Bronchial epithelial cell (primary cell): ENCODE measurements at regions not wholly inside any gene's neighbourhood (a gene's known extent, or its start where the extent isn't known, plus 50 kb on each side); places are given as distances from the start of the nearest gene placed in this dataset.
"Not testable (repeated sequence)": the region's sequence is repeated elsewhere in the genome, so short reads cannot be mapped to it uniquely, and the experiment has no call there.

Experiments used
- DNase-seq: peaks from one replicate; pipeline ENCODE4 v3.0.0-alpha.2; 2010; ENCODE audit warnings: low read depth
- FAIRE-seq: peaks from 2 replicates; lab custom pipeline; 2011; peaks lifted over from hg19 to GRCh38; lab: Jason Lieb, UNC
- H3K27me3 ChIP-seq: 2 replicates; pipeline ENCODE4 v1.5.1; 2011; ENCODE audit warnings: low read length; ENCODE audit not compliant: control insufficient read depth, insufficient read depth
- H3K36me3 ChIP-seq: 2 replicates; pipeline ENCODE4 v1.5.1; 2011; ENCODE audit warnings: low read length; ENCODE audit not compliant: control insufficient read depth, insufficient read depth
- H3K4me3 ChIP-seq: 2 replicates; pipeline ENCODE4 v1.5.1; 2011; ENCODE audit warnings: mild to moderate bottlenecking, low read depth, low read length, control low read depth
- TF ChIP-seq, protein P1 (sequence below): IDR thresholded peaks from 2 replicates; pipeline ENCODE4 v1.5.1; 2011; ENCODE audit warnings: mild to moderate bottlenecking, moderate library complexity, low read length, control low read depth, inconsistent platforms; ENCODE audit not compliant: insufficient read depth, severe bottlenecking

DNA sequence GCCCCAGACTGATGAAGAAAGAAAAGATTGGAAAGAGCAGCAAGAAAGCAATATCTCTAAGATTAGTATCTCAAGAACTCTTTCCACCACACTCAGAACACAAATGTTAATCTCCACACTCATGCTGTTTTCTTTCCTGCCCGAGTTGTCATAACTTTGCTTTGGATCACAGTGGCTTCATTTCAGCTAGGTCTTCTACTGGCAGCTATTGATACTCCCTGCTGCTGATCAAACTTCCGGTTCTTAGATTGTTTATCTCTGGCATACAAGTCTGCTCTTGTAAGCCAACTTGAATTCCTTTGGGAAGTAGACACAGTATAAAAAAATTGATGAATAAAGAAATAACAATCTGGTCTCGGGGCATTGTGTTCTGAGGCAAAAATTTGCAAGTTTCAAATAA, 77.7 kb upstream of the SPEF2 start:
- no peak overlapping the region for H3K4me3 ChIP-seq
- no peaks in the 10 kb centered on the region for H3K36me3 ChIP-seq
- TF ChIP-seq, protein P1, sequence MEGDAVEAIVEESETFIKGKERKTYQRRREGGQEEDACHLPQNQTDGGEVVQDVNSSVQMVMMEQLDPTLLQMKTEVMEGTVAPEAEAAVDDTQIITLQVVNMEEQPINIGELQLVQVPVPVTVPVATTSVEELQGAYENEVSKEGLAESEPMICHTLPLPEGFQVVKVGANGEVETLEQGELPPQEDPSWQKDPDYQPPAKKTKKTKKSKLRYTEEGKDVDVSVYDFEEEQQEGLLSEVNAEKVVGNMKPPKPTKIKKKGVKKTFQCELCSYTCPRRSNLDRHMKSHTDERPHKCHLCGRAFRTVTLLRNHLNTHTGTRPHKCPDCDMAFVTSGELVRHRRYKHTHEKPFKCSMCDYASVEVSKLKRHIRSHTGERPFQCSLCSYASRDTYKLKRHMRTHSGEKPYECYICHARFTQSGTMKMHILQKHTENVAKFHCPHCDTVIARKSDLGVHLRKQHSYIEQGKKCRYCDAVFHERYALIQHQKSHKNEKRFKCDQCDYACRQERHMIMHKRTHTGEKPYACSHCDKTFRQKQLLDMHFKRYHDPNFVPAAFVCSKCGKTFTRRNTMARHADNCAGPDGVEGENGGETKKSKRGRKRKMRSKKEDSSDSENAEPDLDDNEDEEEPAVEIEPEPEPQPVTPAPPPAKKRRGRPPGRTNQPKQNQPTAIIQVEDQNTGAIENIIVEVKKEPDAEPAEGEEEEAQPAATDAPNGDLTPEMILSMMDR = no peak
- H3K27me3 ChIP-seq = no peaks in the 10 kb centered on the region
- FAIRE-seq (no peak), DNase-seq (peak; percentile 1)

DNA sequence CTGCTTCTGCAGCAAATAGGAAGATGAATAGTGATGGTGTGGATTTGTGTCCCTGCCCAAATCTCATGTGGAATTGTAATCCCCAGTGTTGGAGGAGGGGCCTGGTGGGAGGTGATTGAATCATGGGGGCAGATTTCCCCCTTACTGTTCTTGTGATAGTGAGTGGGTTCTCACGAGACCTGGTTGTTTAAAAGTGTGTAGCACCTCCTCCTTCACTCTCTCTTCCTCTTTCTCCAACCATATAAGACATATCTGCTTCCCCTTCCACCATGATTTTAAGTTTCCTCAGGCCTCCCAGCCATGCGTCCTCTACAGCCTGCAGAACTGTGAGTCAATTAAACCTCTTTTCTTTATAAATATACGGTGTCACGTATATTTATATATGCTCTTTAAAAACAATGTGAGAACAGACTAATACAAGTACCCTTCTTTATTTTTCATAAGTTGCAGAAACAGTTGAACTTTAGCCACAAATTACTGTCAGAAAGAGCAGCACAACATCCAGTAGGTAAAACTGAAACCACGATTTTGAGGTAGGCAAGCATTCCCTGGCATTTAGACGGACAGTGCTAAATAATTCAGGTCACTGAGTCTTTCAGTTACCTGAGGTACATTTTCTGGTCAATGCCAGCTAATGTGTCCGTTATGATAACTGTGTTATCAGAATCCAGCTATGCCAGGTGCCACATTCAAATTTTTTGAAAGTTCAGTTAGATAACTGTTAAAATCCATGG, 79.3 kb upstream of the SPEF2 start:
- TF ChIP-seq, protein P1 = no peak
- no peak for FAIRE-seq
- Histone ChIP-seq H3K36me3 (no peaks in the 10 kb centered on the region), H3K4me3 (no peak overlapping the region), H3K27me3 (no peaks in the 10 kb centered on the region)
- no peak for DNase-seq

DNA sequence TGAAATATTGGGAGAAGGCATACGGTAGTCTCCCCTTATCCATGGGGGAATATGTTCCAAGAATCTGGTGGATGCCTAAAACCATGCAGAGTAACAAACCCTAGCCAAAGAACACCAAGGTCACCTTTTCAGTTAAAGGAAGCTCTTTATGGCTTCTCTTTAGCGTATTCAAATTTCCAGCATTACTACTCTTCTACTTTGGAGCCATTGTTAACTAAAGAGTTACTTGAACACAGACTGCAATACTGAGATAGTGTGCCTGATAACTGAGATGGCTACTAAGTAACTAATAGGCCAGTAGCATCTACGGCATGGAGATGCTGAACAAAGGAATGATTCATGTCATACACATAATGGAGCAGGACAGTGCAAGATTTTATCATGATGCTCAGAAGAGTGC, 84.5 kb upstream of the SPEF2 start:
- FAIRE-seq = no peak

DNA sequence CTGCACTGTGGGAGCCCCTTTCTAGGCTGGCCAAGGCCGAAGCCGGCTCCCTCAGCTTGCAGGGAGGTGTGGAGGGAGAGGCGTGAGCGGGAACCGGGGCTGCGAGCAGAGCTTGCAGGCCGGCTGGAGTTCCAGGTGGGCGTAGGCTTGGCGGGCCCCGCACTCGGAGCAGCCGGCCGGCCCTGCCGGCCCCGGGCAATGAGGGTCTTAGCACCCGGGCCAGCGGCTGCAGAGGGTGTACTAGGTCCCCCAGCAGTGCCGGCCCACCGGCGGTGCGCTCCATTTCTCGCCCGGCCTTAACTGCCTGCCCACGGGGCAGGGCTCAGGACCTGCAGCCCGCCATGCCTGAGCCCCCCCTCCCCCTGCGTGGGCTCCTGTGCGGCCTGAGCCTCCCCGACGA, 86.1 kb upstream of the SPEF2 start:
- H3K27me3 ChIP-seq, FAIRE-seq, H3K36me3 ChIP-seq, H3K4me3 ChIP-seq, DNase-seq: not testable (repeated sequence)

More for the DNA sequence above, 84.5 kb upstream of the SPEF2 start:
- TF ChIP-seq, protein P1 = no peak
- Histone ChIP-seq H3K4me3 (no peak overlapping the region), H3K27me3 (no peaks in the 10 kb centered on the region), H3K36me3 (no peaks in the 10 kb centered on the region)
- no peak for DNase-seq

DNA sequence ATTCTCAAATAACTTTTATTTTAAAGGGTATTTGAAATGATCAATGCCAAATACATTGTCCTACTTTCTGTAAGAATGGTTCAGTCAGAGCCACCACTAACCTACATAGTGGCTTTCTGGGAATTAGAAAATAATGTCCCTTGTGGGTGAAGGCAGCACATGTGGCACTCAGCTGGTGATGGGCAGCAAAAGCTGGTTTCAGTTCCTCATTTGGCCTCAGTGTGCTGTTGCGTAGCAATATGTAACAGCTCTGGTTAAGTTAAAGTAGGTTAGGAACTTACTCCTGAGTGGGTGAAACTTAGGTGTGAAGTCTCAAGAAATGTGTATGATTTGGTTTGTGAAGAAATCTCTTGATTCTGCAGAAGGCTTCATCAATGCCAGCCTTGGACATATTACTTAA, 99.6 kb upstream of the SPEF2 start:
- TF ChIP-seq, protein P1 = no peak
- no peaks in the 10 kb centered on the region for H3K27me3 ChIP-seq
- FAIRE-seq = no peak
- no peaks in the 10 kb centered on the region for H3K36me3 ChIP-seq
- DNase-seq = no peak
- no peak overlapping the region for H3K4me3 ChIP-seq

DNA sequence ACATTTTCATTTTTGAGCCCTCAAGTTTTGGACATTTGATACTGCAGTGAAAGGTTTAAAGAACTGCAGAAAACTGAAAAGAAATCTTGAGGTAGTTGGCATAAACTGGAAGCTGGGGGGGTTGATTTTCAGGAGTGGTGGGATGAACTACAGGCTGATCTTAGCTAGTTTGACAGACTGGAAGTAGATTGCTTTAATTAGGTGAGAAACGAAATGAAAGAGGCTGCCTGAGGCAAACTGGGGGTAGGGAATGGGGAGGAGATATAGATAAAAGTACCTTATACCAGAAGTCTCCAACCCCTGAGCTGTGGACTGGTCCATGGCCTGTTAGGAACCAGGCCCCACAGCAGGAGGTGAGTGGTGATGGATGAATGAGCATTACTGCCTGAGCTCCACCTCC, 101.4 kb upstream of the SPEF2 start:
- FAIRE-seq = peak; percentile 72
- TF ChIP-seq, protein P1 = no peak
- no peak for DNase-seq
- no peaks in the 10 kb centered on the region for H3K27me3 ChIP-seq
- no peak overlapping the region for H3K4me3 ChIP-seq
- H3K36me3 ChIP-seq = no peaks in the 10 kb centered on the region
